GM21381 (cell line): ENCODE measurements at regions not wholly inside any gene's neighbourhood (a gene's known extent, or its start where the extent isn't known, plus 50 kb on each side); places are given as distances from the start of the nearest gene placed in this dataset.
"Not testable (repeated sequence)": the region's sequence is repeated elsewhere in the genome, so short reads cannot be mapped to it uniquely, and the experiment has no call there.

Source experiments
- ATAC-seq: cut with Tn5 transposase; IDR thresholded peaks from one replicate; pipeline ENCODE4 v1.9.1; 2021; ENCODE audit warnings: mild to moderate bottlenecking, moderate library complexity; ENCODE audit not compliant: unreplicated experiment

GRCh38 chr3:168977716-168978374 is 685.7 kb downstream of the MECOM start:
- no peak for ATAC-seq

GRCh38 chr3:168976969-168977368 is 686.5 kb downstream of the MECOM start:
- no peak for ATAC-seq

GRCh38 chr3:168975576-168975975 is 687.9 kb downstream of the MECOM start:
- ATAC-seq: no peak

- no peak for ATAC-seq
These were observed 688.7 kb downstream of the MECOM start for GRCh38 chr3:168974617-168975403.

GRCh38 chr3:168973897-168974296 is 689.6 kb downstream of the MECOM start:
- ATAC-seq: no peak

- ATAC-seq: no peak
These were observed 690.3 kb downstream of the MECOM start for GRCh38 chr3:168973206-168973605.

GRCh38 chr3:168968609-168969008 is 694.9 kb downstream of the MECOM start:
- ATAC-seq: no peak

- no peak for ATAC-seq
These were observed 698.8 kb downstream of the MECOM start for GRCh38 chr3:168964736-168965135.

- no peak for ATAC-seq
These were observed 702.2 kb downstream of the MECOM start for GRCh38 chr3:168961271-168961670.

GRCh38 chr3:168959731-168960130 is 703.8 kb downstream of the MECOM start:
- ATAC-seq: no peak

GRCh38 chr3:168958466-168958865 is 705.0 kb downstream of the MECOM start:
- no peak for ATAC-seq

GRCh38 chr3:168956076-168956475 is 707.4 kb downstream of the MECOM start:
- ATAC-seq: no peak

- no peak for ATAC-seq
These were observed 711.0 kb downstream of the MECOM start for GRCh38 chr3:168952551-168952950.

- no peak for ATAC-seq
These were observed 711.6 kb downstream of the MECOM start for GRCh38 chr3:168951884-168952283.

- ATAC-seq: no peak
These were observed 712.1 kb downstream of the MECOM start for GRCh38 chr3:168951368-168951767.

GRCh38 chr3:168950622-168951021 is 712.9 kb downstream of the MECOM start:
- ATAC-seq: no peak

- ATAC-seq: no peak
These were observed 723.8 kb downstream of the MECOM start for GRCh38 chr3:168939651-168940238.

- no peak for ATAC-seq
These were observed 729.9 kb downstream of the MECOM start for GRCh38 chr3:168933614-168934013.

- not testable (repeated sequence) for ATAC-seq
These were observed 733.5 kb downstream of the MECOM start for GRCh38 chr3:168929997-168930396.

- ATAC-seq: no peak
These were observed 737.1 kb downstream of the MECOM start for GRCh38 chr3:168926426-168926825.

- ATAC-seq: no peak
These were observed 737.9 kb downstream of the MECOM start for GRCh38 chr3:168925568-168925967.

- ATAC-seq: no peak
These were observed 748.9 kb downstream of the MECOM start for GRCh38 chr3:168914662-168915061.
